Hypothalamus (tissue), 51 donors: ENCODE measurements at regions not wholly inside any gene's neighbourhood (a gene's known extent, or its start where the extent isn't known, plus 50 kb on each side); places are given as distances from the start of the nearest gene placed in this dataset.
"Not testable (repeated sequence)": the region's sequence is repeated elsewhere in the genome, so short reads cannot be mapped to it uniquely, and the experiment has no call there.

Experiments used
- DNase-seq, 51 donors: peaks; one replicate each; lab custom pipeline; 2025; lab: John Stamatoyannopoulos, UW

GRCh38 chr20:53656293-53657202 is 62.9 kb upstream of the ZNF217 start:
- no peak for DNase-seq

DNA sequence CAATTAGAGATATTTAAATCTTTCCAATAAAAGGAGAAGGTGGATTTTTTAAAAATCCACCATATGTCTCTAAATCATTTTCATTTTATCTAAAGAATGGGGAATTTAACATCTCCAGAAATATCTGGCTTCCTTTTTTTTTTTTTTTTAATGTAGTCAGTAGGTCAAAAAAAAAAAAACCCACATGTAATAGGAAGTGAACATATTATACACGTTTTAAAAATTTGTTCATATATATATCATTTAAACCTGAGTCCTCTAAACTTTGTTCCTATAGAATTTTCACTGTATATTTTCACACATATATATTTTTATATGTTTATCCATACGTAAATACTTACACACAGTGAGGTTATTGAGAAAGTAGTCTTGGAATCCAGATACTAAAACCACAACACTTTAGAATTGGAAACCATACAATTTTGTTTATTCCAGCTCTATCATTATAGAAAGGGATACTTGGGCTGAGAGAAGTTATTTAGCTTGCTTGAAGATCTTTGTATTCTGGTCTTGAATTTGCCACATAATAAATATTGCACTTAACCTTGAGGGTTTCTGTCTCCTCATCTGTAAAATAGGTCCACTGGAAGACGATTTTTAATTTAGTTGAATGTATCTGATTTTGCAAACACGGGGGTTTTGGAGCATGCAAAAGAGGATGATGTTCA is 62.1 kb upstream of the ZNF217 start:
- DNase-seq = no peak

DNA sequence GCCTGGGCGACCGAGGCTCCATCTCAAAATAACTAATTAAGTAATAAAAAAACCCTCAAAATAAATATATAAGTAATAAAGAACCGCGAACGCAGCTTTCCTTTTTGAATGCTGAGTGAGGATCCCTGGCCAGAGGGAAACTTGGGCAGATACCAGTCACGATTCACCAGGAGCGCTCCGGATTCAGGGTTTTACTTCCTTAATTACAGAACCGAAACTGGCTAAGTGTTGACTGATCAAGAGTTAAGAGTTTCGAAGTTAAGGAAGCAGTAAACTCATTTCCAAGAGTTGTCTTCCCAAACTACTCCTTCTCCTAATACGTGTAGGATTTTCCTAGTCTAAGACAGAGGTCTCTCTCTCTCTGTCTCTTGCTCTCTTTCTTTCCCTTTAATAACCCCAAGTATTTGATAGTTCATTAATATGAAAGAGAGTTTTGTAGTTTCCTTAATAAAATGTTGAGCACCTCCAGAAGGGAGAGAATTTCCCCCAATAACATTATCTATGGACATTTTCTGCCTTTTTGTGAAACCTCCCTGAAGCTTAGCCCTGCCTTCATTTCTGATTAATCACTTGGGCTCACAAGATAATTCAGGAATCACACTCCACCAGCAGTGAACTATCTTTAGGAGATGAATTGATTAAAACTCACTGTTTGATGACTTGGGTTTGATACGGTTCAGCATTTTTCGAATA is 61.4 kb upstream of the ZNF217 start:
- DNase-seq = peak in 4 of 51 donors; percentile 4 to 16 (median 8)

DNA sequence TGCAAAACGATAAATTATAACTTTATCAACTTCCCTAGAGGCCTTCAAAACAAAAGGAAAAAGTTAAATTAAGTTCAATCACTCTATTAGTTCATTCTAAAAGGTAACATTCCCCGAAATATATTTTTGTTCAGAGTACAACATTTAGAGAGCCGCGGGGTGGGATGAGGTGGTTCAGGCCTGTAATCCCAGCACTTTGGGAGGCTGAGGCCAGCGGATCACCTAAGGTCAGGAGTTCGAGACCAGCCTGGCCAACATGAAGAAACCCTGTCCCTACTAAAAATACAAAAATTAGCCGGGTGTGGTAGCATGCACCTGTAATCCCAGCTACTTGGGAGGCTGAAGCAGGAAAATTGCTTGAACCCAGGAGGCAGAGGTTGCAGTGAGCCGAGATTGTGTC is 60.9 kb upstream of the ZNF217 start:
- not testable (repeated sequence) for DNase-seq

DNA sequence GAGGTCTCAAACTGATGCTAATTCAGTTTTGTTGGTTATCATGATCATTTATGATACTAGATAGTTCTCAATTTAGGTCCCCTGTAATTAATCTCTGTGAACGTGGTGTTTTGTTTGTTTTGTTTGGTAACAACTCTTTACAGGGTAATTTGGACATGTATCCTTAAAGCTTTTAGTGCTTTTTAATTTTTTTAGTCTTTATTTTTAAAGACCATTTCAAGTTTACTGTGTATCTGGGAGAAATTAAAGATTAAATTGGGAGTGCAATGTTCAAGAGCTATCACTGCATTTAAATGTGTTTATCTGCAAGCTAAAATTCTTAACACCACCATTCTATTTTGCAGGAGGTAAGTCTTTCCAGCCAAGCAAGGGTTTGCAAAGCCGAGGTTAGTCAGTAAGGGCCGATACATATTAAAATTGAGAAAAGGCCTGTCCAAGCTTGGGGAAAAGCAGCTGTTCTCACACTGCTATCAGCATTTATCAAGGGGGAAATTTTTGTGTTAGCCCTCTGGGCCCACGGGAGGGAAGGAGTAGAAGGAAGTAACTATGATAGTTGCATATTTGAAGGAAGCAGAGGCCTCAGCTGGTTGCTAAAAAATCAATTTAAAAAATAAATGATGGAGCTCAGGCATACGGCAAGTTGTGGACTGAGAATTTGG is 59.3 kb upstream of the ZNF217 start:
- no peak for DNase-seq

DNA sequence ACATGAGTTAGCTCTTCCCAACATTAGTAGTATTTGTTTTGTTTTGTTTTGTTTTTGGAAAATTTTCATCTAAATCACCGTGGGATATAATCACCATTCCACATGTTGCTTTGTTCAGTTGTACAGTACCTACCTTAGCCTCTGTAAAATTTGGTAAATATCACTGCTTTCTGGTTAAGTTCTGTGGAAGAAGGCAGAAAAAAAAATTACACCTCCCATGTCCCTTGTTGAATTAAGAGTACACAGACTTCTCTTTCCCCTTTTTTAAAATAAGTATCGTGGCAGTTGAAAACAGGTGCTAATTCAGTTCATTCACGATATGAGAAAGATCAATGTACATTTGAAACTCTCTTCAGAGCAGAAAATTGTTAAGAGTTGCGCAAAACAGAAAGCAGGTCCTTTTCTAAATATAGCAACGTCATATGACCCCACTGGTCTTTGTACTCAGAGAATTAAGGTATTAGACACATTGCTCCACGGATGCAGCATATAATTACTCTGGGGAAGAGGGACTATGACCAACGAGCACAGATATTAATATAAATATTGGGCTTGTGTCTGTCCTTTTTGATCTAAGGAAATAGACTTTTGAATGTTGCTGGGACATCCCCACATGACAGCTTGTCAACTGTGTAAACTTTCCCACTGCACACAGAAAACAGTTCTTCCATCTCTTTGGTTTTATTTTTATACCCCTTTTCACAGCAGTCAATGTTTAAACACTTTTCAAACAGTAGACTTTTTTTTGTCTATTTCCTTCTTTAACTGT is 58.6 kb upstream of the ZNF217 start:
- no peak for DNase-seq

DNA sequence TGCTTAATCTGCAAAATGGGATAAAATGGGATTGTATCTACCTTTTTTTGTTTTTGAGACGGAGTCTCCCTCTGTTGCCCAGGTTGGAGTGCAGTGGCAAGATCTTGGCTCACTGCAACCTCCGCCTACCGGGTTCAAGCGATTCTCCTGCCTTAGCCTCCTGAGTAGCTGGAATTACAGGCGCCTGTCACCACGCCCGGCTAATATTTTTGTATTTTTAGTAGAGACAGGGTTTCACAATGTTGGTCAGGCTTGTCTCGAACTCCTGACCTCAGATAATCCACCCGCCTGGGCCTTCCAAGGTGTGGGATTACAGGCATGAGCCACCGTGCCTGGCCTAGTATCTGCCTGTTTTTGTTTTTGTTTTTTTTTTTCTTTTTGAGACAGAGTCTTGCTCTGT is 55.9 kb upstream of the ZNF217 start:
- not testable (repeated sequence) for DNase-seq

DNA sequence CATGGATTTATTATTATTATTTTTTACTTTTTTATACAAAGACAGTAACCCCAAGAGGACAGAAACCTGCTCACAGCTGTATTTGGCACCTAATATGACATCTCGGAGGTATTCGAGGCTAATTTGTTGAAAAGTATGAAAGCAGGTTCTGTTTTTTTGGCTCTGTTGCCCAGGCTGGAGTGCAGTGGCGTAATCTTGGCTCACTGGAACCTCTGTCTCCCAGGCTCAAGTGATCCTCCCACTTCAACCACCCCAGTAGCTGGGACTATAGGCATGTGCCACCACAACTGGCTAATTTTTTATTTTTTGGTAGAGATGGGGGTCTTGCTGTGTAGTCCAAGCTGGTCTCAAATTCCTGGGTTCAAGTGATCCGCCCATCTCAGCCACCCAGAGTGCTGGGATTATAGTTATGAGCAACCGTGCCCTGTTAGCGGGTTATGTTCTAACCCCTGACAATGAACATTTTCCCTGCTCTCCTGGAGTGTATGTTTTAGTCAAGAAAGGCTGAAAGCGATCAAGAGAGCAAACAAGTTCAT is 53.7 kb upstream of the ZNF217 start:
- DNase-seq = no peak

DNA sequence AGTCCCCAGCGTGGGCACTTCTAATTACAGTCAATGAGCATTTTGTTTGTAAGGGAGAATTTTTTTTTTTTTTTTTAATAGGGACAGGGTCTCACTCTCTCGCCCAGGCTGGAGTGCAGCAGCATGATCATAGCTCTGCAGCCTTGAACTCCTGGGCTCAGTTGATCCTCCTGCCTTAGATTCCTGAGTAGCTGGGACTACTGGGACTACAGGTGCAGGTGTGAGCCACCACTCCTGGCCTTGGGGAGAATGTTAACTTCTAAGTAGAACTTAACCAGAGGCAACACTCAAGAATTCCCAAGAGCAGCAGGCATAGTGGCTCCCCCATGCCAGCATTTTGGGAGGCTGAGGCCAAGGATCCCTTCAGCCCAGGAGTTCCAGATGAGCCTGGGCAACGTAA is 52.9 kb upstream of the ZNF217 start:
- no peak for DNase-seq

DNA sequence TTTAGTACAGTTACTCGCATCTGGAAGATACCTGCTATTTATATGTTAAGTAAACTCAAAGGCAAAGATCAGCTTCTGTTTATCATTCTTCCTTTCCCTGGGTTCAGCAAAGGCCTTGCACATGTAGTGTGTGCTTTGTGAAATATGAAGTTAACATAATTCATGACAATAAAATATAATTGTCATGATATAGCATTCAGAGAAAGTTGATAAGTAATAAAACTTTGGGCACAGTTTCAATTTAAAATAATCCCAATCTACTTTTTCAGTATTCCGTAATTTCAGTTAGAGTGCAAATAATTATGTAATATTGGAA is 51.9 kb upstream of the ZNF217 start:
- DNase-seq = no peak

- not testable (repeated sequence) for DNase-seq
Observed at GRCh38 chr20:53644108-53644507, 50.5 kb upstream of the ZNF217 start.
